PFSK-1 (cell line): ENCODE measurements at regions not wholly inside any gene's neighbourhood (a gene's known extent, or its start where the extent isn't known, plus 50 kb on each side); places are given as distances from the start of the nearest gene placed in this dataset.

Source experiments
- FOXP2 ChIP-seq: optimal IDR thresholded peaks from 2 replicates; pipeline ENCODE3; 2011; ENCODE audit warnings: borderline replicate concordance, control low read depth, inconsistent platforms; ENCODE audit not compliant: insufficient read depth; ENCODE audit errors: extremely low read length, extremely low read depth
- POLR2AphosphoS5 ChIP-seq: IDR thresholded peaks from 2 replicates; pipeline ENCODE4 v1.6.1; 2012; ENCODE audit warnings: low read depth, mild to moderate bottlenecking, control low read depth, low read length, moderate library complexity
- REST ChIP-seq, 2 experiments: IDR thresholded peaks; 2 replicates each; pipeline versions ENCODE4 v1.6.1 to v1.8.0; 2011 to 2012; ENCODE audit warnings: low read depth in 2 of 2, low read length in 2 of 2, control low read depth in 1 of 2, inconsistent platforms in 1 of 2, mild to moderate bottlenecking in 1 of 2, moderate library complexity in 1 of 2; ENCODE audit not compliant: insufficient read depth in 1 of 2
- SIN3A ChIP-seq: IDR thresholded peaks from 2 replicates; pipeline ENCODE4 v1.6.1; 2012; ENCODE audit warnings: mild to moderate bottlenecking, low read length, moderate library complexity, borderline replicate concordance; ENCODE audit not compliant: insufficient read depth
- TAF1 ChIP-seq: IDR thresholded peaks from 2 replicates; pipeline ENCODE4 v1.6.1; 2012; ENCODE audit warnings: low read length, control low read depth, borderline replicate concordance; ENCODE audit not compliant: insufficient read depth

- TF ChIP-seq REST (IDR thresholded peaks at IDR 0.05; ENCODE audit: insufficient read depth in 1 of 2, low read depth in 2 of 2, low read length in 2 of 2) (no peak), SIN3A (no peak), POLR2AphosphoS5 (no peak), FOXP2 (no peak), TAF1 (no peak)
Measured at GRCh38 chr4:38559374-38559773, 104.6 kb upstream of the KLF3 start.

- TF ChIP-seq REST (IDR thresholded peaks at IDR 0.05; ENCODE audit: insufficient read depth in 1 of 2, low read depth in 2 of 2, low read length in 2 of 2): no peak
Measured at GRCh38 chr4:38560340-38560739, 103.7 kb upstream of the KLF3 start.

- TF ChIP-seq POLR2AphosphoS5 (no peak), REST (IDR thresholded peaks at IDR 0.05; ENCODE audit: insufficient read depth in 1 of 2, low read depth in 2 of 2, low read length in 2 of 2) (no peak)
Measured at GRCh38 chr4:38560768-38561558, 103.0 kb upstream of the KLF3 start.

- no peak for TF ChIP-seq TAF1
- TF ChIP-seq REST (IDR thresholded peaks at IDR 0.05; ENCODE audit: insufficient read depth in 1 of 2, low read depth in 2 of 2, low read length in 2 of 2): peak in 1 of 2 experiments; percentile 57; a peak in 1 of 4 replicates
- peak; percentile 60 for TF ChIP-seq FOXP2
Measured at GRCh38 chr4:38562751-38563198, 101.2 kb upstream of the KLF3 start.

- TF ChIP-seq POLR2AphosphoS5 (no peak), FOXP2 (no peak), TAF1 (no peak), REST (IDR thresholded peaks at IDR 0.05; ENCODE audit: insufficient read depth in 1 of 2, low read depth in 2 of 2, low read length in 2 of 2) (no peak)
Measured at GRCh38 chr4:38563707-38564495, 100.1 kb upstream of the KLF3 start.
